Umbilical cord (tissue), 1 donor: ENCODE measurements at regions not wholly inside any gene's neighbourhood (a gene's known extent, or its start where the extent isn't known, plus 50 kb on each side); places are given as distances from the start of the nearest gene placed in this dataset.
"Not testable (repeated sequence)": the region's sequence is repeated elsewhere in the genome, so short reads cannot be mapped to it uniquely, and the experiment has no call there.

Experiments
- DNase-seq: peaks from one replicate; pipeline ENCODE4 v3.0.0-alpha.2; 2015; ENCODE audit warnings: low spot score

GRCh38 chr2:58812771-58813344, 571.7 kb upstream of the FANCL start:
- DNase-seq, result no peak

DNA sequence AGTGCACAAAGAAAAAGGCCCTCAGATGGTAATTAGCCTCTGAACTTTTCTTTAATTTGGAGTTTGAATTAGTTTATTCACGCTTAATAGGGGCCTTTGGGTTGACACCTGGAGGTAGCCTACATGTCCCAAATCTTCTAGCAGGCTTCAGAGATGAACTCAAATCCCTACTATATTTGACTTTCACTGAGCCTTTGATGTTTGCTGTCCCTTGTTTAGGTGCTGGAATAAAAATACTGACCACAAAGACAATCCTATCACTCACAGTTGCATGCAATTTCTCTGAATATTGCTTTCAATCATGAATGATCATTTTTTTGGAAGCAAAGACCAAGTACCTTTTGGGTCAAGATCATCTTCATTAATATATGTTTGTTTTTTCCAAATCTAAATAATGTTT, 564.0 kb upstream of the FANCL start:
- DNase-seq, result no peak

DNA sequence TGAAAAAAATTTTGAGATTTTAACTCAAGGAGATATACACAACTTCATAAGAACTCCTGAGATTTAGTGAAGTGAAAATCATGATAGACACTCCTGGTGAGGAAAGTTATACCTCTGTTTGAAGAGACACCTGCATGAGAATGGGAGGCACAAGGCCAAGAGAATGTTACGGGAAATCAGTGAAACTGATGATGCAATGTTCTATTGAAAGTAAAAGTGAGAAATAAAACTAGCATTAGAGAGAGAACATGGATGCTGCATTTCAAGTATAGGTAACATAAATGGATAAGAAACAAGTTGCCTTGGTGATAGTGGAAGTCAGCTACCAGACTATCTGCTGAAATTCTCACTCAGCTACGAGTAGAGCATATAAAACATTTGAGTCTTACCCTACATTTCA, 562.1 kb upstream of the FANCL start:
- no peak for DNase-seq

DNA sequence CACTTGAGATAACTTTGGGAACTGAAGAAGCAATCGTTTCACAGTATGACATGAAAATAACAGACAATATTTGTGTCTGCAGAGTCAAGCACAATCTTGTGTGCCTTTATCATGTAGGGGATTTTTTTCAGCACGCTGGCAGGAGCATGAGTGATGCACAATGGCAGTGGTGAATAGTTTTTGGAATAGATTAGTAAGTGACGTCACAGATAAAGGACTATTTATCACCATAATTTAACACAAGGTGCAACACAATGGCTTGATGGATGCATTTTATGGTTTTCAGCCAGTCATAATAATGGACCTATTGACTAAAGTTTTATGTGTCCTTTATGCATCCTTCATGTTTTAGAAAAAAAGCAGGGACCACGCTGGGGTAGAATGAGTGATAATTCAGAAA, 559.8 kb upstream of the FANCL start:
- DNase-seq, result no peak

- no peak for DNase-seq
These were observed 557.6 kb upstream of the FANCL start for GRCh38 chr2:58798676-58799208.

- peak; percentile 54 for DNase-seq
These were observed 555.2 kb upstream of the FANCL start for GRCh38 chr2:58796239-58796910.

DNA sequence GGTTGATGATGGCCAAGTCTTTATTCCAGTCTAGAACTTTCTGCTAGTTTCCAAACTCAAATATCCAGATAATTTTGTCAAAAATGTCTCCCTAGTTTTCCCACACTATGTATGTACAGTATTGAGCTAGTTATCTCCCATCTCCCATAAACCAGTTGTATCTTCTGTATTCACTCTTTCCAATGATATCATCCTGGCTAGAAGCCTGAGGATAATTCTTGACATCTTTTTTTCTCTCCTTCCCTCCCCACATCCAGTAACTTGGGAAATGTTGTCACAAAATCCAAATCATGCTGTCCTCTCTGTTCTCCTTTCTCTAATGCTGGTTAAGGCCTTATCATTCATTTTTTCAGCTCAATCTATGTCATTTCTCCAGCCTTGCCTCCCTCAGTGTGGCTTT, 553.8 kb upstream of the FANCL start:
- peak; percentile 36 for DNase-seq

GRCh38 chr2:58794103-58794502, 553.0 kb upstream of the FANCL start:
- no peak for DNase-seq

DNA sequence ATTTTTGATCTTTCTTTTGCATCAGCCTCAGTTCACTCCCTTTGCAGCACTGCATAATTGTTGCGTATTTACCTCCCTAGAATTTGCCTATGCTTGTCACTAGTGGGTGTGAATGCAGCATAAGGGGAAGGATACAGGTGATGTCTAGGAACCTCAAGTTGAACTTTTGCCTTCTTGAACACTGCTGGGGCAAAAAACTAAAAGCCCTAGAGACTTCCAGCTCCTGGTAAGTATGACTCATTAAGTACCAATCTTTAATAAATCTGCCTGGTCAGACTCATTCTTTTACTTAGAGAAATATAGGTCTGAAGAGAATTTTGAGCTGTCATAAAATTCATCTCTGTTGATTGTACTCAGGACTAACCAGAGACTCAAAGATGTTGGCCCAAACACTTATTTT, 547.3 kb upstream of the FANCL start:
- peak; percentile 20 for DNase-seq

GRCh38 chr2:58770846-58771245, 529.7 kb upstream of the FANCL start:
- no peak for DNase-seq

GRCh38 chr2:58769864-58770234, 528.7 kb upstream of the FANCL start:
- peak; percentile 21 for DNase-seq

DNA sequence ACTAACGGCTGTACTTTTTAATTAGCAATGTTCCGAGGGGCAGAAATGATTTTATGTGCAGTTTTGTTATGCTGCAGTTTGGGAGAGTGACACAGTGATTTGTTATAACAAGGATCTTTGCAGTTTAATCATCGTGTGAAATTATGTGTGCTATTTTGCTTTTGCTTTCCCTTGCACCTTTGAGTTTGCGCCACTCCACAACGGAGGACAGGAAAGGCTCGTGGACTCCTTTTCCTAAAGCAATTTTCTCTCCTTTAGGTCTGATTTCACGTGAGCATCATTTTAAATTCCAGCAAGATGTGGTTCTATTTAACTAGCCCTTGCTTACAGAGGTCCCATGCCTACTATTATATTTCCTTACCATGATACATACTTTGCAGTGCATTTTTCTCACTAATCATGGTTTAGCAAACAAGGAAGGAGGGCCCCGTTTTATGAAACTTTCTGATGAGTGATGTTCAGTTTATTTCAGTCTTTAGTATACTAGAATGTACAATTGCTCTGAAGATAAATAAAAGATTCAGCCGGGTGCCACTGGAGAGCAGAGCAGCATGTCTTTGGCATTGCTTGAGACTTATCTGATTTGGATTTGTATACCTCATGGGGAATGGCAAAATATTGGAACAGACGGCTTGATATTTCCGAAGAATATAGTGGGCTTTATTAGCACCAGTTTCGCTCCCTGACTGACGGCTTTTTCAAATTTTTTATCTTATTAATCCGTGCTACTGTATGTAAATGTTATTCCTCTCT, 528.2 kb upstream of the FANCL start:
- DNase-seq, result no peak

- no peak for DNase-seq
These were observed 527.6 kb upstream of the FANCL start for GRCh38 chr2:58768715-58769080.

DNA sequence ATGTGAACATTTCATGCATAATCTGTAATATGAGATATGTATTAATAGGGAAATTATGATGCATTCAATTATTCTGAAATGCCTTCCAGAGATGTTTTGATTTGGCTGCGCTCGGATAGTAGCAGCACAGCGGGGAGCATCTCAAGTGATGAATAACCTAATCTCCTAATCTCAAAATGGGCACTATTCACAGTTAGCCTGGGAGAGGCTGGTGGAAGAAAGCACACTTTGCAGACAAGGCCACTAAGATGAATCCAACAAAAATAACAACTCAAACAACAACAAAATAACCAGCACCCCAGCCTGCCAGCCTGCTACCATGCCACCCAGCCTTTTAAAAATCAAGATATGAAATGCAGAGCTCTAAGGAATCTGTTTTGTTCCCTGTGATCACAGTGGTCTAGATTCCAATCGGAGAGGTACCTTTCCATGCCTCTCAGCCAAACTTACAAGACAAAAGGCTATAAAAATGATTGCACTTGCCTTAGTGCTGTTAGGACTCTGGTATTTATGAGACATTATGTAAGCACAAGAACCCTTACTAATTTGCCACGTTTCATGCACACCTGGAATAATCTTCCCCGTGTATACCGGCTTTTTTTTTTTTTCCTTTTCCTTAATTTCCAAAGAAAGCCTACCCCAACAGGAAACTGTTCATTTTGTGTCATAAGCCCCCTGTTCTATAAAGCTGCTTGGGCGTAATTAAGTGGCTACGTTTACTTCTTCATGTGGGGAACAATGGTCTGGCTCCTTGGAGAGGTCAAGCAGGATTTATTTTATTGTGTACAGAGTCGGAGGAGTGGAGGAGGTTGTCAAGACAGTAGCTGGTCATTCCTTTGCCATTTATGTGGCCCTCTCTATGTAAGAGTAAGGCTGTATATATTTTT, 526.9 kb upstream of the FANCL start:
- DNase-seq, result no peak

DNA sequence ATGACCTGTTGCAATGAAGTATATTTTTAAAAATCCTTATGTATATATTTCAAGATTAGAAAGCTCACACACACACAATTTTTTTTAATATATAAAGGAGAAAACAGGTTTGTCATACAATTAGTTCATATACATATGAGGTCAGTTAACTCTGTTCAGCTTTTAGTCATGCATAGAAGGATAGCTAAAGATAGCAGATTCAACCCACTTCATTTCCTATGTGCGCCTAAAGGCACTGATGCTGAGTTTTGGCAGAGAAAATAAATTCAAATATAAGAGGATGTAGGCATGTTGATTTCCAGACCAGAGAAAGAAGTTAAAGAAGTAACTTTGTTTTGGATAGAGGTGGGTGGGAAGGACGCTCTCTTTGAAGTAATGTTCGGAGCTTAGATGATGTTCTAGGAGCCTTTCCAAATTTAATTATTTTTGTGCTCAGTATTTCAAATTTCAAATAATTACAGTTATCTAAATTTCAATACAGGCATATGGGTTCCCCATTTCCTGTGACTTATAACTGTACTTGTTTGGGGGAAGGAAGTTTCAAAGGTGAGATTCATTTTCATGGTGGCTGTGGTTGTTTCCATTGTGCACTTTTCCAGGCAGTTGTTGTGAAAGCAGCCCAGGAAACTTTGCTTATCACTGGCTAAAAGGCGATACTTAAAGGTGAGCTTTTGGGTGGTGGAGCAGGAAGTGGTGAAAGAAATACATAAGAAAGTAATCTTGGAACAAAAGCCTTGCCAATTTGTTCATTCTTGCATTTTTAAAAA, 523.4 kb upstream of the FANCL start:
- DNase-seq, result no peak

DNA sequence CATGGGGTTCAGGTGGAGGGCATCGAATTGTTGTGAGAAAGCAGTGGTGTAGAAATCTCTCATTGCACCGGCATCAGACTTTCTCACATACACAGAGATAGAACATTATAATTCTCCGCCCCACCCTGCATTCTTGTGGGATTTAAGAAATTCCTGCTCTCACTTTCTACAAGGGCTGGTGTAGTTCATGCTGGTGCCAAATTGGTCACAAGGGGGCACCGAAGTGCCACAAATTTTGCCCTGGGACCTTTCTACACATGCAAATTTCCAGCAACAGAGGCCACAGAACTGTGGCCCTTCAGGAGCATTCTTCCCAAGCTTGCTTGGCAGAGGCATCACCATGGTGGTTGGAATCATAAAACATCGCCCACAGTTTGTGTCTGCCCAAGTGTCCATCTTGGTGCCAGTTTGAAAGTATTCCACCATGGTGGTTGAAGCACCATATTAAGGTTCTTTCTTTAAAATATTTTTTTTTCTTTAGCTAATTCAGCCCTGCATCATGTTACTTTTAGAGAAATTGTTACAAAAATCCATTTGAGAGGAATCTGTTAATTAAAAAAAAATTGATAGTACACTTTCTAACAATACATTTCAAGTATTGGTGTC, 521.2 kb upstream of the FANCL start:
- DNase-seq, result peak; percentile 83

DNA sequence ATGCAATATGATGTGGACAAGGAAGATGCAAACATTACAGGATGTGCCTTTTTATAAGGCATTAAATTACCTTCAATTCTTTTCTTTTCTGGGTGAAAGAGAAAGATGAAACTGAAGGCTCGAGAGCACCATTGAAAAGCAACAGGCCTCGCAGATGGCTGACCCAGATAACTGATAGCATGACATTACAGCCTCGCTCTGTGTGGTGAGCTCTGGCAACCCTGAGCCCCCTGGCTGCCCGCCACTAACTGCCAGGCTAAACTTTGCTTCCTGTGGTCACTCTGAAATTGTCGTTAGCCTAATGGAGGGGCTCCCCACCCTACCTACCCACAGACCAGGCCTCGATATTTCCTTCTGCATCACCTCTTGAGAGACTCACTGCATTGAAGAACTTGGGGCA, 516.8 kb upstream of the FANCL start:
- DNase-seq, result no peak

DNA sequence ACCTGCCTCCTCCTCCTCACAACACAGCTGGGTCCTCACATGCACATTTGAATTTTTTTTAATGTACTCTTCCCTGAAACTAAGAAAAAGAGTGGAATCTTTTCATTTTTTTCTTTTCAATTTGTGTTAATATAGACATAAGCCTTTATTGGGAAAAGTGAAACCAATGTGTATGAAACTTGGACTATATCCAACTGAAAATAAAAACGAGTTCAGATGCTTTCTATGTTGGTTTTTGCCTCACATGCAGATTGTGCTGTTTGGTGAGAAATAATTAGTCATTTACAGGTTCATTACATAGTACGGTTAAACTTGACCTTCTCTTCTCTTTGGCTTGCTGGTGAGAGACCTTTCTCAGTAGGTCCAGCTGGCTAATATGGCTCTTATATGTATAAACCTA, 515.2 kb upstream of the FANCL start:
- no peak for DNase-seq

DNA sequence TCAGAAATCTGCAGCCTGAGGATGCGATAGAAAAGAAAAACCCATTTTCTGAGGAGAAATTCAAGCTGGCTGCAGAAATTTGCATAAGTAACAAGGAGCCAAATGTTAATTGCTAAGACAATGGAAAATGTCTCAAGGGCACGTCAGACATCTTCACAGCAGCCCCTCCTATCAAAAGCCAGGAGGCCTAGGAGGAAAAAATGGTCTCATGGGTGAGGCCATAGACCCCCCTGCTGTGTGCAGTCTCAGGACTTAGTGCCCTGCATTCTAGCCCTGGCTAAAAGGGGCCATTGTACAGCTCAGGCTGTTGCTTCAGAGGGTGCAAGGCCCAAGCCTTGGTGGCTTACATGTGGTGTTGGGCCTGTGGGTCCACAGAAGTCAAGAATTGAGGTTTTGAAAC, 511.4 kb upstream of the FANCL start:
- not testable (repeated sequence) for DNase-seq

DNA sequence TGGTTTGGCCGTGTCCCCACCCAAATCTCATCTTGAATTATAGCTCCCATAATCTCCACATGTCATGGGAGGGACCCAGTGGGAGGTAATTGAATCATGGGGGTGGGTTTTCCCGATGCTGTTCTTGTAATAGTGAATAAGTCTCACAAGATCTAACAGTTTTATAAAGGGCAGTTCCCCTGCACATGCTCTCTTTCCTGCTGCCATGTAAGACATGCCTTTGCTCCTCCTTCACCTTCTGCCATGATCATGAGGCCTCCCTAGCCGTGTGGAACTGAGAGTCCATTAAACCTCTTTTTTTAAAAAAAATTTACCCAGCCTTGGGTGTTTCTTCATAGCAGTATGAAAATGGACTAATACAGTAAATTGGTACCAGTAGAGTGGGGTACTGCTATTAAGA, 510.6 kb upstream of the FANCL start:
- not testable (repeated sequence) for DNase-seq

DNA sequence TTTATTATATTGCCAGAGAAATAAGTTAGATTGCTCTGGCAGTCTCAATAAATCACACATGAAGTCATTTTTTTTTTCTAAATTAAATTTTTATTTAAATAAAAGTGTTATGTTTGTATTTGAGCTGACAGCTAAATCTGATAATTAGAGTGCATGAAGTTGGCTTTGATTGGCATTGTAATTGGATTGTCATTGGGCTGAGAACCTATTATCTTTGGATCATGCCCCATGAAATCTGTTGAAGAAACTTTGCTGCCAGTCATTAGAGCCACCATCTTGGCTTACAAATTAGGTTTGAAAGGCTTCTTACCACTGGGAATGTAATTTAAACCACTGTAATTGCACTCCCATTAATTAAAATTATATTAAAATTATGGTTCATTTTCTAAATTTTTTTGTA, 507.9 kb upstream of the FANCL start:
- no peak for DNase-seq
